GM19328 (cell line): ENCODE measurements at regions not wholly inside any gene's neighbourhood (a gene's known extent, or its start where the extent isn't known, plus 50 kb on each side); places are given as distances from the start of the nearest gene placed in this dataset.
"Not testable (repeated sequence)": the region's sequence is repeated elsewhere in the genome, so short reads cannot be mapped to it uniquely, and the experiment has no call there.

Source experiments
- ATAC-seq: cut with Tn5 transposase; IDR thresholded peaks from one replicate; pipeline ENCODE4 v1.9.1; 2021; ENCODE audit warnings: mild to moderate bottlenecking, moderate library complexity; ENCODE audit not compliant: unreplicated experiment

GRCh38 chr12:131353376-131353775 lies 357.5 kb upstream of the SFSWAP start:
- ATAC-seq: no peak

DNA sequence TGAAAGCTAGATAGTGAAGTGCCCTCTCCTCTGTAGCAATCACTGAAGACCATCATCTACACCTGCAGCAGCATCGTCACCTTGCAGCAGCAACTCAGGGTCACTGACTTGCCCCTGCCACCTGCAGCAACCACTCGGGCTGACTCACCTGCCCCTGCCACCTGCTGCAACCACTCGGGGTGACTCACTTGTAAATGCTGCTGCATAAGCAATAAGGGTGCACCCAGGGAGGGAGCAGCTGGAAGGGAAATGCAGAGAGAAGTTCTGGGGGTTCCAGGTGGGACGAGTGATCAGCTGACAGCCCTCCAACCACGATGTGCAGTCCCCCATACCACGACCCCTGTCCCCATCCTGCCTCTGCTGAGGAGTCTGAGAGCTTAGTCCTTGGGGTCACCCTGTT lies 357.1 kb upstream of the SFSWAP start:
- no peak for ATAC-seq

DNA sequence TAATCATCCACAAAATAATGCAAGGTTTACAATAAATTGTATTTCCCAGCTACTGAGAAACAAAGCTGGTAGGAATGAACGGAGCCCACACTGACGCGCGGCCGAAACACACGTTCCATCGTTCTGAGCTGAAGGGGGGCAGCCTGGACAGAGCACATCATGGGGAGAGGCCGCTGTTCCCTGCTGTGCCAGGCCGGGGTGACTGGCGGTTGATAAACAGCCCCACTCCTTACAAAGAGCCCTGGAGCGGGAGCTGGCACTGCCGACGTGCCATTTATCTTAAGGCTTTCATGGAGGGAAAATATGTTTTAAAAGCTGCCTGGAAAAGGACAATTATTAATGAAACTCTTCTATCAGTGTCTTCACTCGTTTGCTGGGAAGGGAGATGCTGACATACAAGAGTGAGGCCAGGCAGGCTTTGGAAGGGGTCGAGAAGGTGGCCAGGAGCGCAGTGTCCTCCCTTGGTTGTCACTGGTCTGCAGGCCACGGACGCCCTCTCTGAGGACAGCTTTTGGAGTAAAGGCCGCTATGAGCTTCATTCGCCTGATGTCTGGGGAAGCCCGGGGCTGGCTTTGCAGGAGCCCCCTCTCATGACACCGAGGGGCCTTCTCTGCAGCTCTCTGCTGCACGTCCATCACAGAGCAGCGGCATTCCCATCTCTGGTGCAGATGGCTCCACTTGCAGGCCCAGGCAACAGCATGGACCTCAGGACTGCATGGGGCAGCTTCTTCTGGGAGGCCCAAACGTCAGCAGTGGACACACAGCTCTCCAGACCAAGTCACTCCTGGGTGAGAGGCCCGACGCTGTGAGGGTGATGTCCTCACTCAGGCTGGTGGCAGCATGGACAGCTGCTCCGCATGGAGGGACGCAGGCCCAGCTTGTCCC lies 355.3 kb upstream of the SFSWAP start:
- no peak for ATAC-seq

DNA sequence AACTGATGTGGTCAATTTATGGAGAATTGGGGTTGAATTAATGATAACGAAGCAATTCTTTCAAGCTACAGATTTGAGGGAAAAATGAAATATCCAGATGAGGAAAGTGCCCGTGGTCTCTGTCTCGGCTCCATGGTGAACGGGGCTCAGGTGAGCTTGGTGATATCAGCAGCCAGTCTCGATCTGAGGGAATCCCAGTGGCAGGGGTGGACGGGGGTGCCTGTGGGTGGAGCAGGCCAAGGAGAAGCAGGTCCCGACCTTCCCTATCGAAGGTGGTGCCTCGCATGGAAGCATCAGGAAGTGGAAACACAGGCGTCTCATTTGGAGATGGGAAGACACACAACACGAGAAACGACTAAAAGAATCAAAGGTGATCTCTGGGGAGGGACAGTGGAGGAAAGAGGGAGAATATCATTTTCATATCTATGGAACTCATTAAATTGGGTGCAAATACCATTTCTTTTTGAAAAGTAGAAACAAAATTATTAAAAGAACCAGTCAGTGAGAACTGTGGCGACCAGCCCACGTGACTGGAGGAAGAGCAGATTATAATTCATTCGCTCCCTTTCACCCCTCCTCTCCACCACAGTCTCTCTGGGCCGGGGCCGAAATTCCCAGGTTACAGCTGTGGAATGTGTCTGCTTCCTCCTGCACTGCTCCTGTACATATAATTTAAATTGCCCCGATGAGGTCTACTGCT lies 354.3 kb upstream of the SFSWAP start:
- no peak for ATAC-seq

DNA sequence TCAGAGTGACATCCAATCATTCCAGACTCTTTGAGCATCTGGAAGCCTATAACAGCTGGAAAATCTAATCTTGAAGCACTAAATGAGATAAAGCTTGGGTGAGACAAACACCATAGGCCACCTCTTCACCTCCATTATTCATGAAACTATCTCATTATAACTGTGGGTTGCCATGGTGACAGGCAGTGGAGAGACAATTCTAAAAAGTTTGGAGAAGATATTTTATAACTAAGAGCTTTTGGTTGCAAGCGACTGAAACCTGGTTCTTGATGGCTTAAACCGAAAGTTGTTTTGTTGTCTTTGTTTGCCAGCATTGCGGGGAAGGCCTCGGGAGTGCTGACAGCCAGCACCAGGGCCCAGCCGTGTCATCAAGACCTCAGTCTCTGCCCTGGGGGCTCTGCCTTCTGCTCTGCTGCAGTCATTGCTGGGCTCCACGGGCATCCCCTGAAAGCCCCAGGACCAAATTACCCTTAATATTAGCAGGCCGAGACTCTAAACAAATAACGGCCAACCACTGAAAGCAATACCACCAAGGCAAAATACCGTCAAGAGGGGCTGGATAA lies 353.6 kb upstream of the SFSWAP start:
- no peak for ATAC-seq

DNA sequence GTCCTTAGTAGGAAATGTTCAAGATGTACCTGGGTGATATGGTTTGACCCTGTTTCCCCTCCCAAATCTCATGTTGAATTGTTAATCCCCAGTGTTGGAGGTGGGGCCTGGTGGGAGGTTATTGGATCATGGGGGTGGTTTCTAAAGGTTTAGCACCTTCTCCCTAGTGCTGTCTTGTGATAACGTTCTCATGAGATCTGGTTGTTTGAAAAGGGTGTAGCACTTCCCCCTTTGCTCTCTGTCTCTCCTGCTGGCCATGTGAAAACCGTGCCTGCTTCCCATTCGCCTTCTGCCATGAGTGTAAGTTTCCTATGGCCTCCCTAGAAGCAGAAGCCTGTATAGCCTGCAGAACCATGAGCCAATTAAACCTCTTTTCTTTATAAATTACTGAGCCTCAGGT lies 353.0 kb upstream of the SFSWAP start:
- ATAC-seq: no peak

DNA sequence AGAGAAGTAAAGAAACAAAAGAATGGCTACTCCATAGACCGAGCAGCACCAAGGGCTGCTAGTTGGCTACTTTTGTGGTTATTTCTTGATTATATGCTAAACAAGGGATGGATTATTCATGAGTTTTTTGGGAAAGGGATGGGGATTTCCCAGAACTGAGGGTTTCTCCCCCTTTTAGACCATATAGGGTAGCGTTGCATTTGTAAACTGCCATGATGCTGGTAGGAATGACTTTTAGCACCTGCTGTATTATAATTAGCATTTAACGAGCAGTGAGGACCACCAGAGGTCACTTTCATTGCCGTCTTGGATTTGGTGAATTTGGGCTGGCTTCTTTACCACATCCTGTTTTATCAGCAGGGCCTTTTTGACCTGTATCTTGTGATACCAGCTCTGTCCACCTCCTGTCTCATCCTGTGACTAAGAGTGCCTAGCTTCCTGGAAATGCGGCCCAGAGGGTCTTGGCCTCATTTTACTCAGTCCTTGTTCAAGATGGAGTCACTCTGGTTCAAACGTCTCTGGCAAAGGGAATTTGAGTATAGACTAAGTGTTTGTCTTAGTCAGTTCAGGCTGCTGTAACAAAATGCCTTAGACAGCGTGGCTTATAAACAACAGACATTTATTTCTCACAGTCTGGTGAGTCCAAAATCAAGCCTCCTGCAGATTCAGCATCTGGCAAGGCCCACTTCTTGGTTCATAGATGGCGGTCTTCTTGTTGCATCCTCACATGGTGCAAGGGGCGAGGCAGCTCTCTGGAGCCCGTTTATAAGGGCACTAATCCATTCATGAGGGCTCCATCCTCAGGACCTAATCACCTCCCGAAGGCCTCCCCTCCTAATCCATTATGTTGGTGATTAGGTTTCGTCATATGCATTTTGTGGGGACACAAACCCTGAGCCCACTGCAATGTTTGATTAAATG lies 348.3 kb upstream of the SFSWAP start:
- ATAC-seq: no peak

- ATAC-seq: no peak
Observed at GRCh38 chr12:131363393-131363792, 347.5 kb upstream of the SFSWAP start.

GRCh38 chr12:131363841-131364495 lies 346.9 kb upstream of the SFSWAP start:
- no peak for ATAC-seq

DNA sequence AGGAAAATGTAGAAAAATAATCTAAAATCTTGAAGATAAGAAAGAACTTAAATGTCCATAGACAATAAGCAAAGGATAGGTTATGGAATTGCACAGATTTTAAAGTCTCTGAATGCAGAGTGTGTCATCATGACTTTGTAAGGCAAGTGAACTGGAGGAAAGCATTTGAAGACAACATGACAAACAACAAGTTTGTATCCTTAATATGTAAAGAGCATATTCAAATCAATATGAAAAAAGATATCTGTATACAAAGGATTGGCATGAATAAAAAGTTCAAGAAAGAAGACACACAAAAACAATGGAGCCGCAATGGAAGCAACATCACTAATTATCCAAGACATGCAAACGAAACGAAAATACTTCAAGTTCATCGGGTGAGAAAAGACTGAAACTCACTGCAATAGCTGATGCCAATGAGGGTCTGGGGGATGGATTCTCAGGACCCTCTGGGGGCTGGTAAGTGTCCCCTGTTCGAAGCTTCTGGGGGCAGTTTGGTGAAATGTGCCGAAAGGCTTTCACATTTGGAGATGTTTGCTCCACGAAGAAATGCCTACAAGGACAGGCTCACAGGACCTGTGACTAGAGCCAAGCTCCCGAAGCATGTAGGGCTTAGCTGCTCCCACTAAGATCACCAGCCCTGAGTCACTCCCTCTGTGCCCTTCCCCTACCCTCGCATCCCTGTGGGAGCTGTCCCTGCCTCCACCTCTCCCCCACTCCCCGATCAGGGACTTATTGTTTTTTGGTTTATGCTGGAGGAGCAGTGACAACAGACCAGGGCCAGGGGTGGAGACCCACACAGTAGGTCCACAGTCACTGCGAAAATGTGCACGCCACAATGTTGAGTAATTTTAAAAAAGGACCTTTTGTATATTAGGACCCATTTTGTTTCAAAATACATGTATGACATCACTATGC lies 345.7 kb upstream of the SFSWAP start:
- no peak for ATAC-seq

DNA sequence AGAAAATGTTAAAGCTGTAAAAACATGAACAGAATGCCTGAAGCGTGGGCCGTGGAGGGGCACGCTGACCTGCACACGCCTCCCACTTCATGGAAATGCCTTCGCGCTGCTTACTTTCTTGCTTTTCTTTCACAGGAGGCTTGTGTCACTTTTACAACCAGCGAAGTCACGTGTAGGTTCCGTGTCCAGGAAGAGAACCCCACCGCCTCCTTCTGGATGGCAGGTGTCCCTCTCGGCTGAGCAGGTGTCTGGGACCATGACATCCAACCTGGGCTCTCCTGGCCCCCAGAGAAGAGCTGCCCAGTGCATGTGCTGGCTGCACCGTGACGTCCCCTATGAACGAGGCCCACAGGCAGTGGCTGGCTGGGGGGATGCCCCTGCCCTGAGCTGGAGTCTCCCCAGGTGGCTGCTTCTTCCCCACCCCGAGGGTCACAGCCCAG lies 345.0 kb upstream of the SFSWAP start:
- no peak for ATAC-seq

- no peak for ATAC-seq
Observed at GRCh38 chr12:131366261-131366871, 344.5 kb upstream of the SFSWAP start.

DNA sequence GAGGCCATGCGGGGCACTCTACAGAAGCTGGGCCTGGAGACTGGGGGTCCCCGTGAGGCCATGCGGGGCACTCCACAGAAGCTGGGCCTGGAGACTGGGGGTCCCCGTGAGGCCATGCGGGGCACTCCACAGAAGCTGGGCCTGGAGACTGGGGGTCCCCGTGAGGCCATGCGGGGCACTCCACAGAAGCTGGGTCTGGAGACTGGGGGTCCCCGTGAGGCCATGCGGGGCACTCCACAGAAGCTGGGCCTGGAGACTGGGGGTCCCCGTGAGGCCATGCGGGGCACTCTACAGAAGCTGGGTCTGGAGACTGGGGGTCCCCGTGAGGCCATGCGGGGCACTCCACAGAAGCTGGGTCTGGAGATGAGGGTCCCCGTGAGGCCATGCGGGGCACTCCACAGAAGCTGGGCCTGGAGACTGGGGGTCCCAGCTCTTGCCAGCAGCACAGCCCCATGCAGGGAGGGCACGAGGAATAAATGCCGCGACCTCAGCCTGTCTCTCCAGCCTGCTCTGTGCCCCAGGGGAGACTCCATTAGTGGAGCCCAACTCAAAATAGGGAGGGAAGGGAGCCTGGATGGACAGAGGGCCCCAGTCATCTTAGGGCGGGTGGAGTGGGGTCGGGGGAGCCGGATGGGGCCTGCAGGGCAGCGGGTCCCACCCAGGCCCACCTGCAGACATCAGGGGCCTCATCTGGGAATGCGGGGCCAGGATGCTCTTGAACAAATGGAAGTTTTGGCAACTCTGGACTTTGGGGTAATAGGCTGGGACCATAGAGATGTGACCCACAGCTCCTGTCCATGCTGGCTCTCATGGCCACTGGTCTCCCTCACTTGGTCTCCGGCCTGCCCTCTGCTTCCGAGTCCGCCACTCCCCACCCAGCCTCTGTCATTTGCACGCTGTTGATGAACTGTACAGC lies 343.6 kb upstream of the SFSWAP start:
- ATAC-seq: not testable (repeated sequence)

GRCh38 chr12:131367983-131368667 lies 342.8 kb upstream of the SFSWAP start:
- no peak for ATAC-seq

- ATAC-seq: no peak
Observed at GRCh38 chr12:131368668-131369071, 342.2 kb upstream of the SFSWAP start.

DNA sequence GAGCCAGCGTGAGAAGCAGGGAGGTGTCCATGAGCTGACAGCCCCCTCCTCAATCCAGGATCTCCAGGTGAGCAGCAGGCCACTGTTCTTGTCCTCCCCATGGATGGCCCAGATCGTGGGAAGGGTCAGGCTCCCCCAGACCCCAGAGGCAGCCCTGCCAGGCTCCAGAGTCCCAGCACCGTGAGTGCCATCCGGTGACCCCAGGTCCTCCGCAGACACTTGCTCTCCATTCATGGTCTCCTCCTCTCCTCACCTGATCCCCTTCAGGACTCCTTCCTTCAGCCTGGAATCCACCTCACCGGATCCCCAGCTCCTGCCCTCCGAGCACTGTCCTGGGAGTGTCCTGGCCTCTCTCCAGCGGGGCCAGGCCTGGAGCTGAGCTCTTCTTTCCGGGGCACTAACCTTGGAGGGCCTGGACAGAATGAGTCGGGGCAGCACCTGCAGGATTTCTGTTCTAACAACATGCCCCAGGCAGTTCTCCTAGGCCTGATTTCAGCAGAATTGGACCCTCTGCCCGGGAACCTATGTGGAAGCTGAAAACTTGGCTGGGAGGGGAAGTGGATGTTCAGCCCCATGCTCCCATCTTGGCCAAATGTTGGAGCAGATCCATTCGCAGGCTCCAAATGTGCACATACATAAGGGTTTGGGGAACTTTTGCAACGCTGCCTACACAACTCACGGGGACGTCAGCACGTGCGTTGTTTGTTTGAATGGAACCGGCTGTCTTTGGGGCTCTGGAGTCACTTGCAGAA lies 341.6 kb upstream of the SFSWAP start:
- ATAC-seq: no peak
